ENCODE measurements at regions not wholly inside any gene's neighbourhood (a gene's known extent, or its start where the extent isn't known, plus 50 kb on each side); places are given as distances from the start of the nearest gene placed in this dataset.

- no peaks in the 10 kb centered on the region for H3K9me2 ChIP-seq (ENCODE audit: insufficient read depth)
- RAD21 ChIA-PET (ENCODE audit: low non-redundant PET in 1 of 2, low total read pairs in 2 of 2, uncharacterized antibody in 2 of 2, unreplicated experiment in 2 of 2): no interaction called here
- H3K4me2 ChIP-seq (ENCODE audit: low read length): no peak overlapping the region
- no peak for TF ChIP-seq JUND (IDR thresholded peaks at IDR 0.05)
- TF ChIP-seq MAX (IDR thresholded peaks at IDR 0.05): no peak
- no peak for TF ChIP-seq EZH2phosphoT487 (IDR thresholded peaks at IDR 0.05; ENCODE audit: borderline replicate concordance)
- TF ChIP-seq EGR1 (IDR thresholded peaks at IDR 0.05; ENCODE audit: low read depth): no peak
- TF ChIP-seq ZFX (IDR thresholded peaks at IDR 0.05): no peak
- TF ChIP-seq CEBPB (IDR thresholded peaks at IDR 0.05; ENCODE audit: low read depth): no peak
- no peak for TF ChIP-seq ELF1 (IDR thresholded peaks at IDR 0.05; ENCODE audit: borderline replicate concordance, low read depth)
- no peak for TF ChIP-seq ATF3 (IDR thresholded peaks at IDR 0.05)
- no peak for TF ChIP-seq SRF (IDR thresholded peaks at IDR 0.05; ENCODE audit: low read depth)
- TF ChIP-seq TCF7L2 (IDR thresholded peaks at IDR 0.05; ENCODE audit: borderline replicate concordance, extremely low read depth, insufficient read depth, insufficient read length): no peak
- TF ChIP-seq ZNF274 (IDR thresholded peaks at IDR 0.05; ENCODE audit: low read depth, low read length): no peak
- no peak for TF ChIP-seq YY1 (IDR thresholded peaks at IDR 0.05; ENCODE audit: extremely low read depth, insufficient replicate concordance, low read depth, low read length)
- DNase-seq (ENCODE audit: low read depth, low spot score) (no peak), ATAC-seq (no peak)
- no peaks in the 10 kb centered on the region for H4K20me1 ChIP-seq (ENCODE audit: insufficient read depth)
- no peaks in the 10 kb centered on the region for H3K27me3 ChIP-seq (ENCODE audit: insufficient read depth, low read length)
- CTCF ChIA-PET: no interaction called here
- H3K9ac ChIP-seq (ENCODE audit: low read length): no peak overlapping the region
- no peaks in the 10 kb centered on the region for H3K36me3 ChIP-seq (ENCODE audit: control insufficient read depth in 1 of 2, insufficient read depth in 2 of 2, low read length in 2 of 2)
- H3K27ac ChIP-seq (ENCODE audit: low read depth, low read length): no peak overlapping the region
- POLR2A ChIA-PET: no interaction called here
- no peaks in the 10 kb centered on the region for H3K79me2 ChIP-seq (ENCODE audit: insufficient read depth, low read length)
- no peaks in the 10 kb centered on the region for H3K4me1 ChIP-seq (ENCODE audit: control insufficient read depth in 1 of 2, insufficient read depth in 2 of 2, low read length in 2 of 2)
- H3K4me3 ChIP-seq (replicated peaks in 1 of 2; ENCODE audit: low read depth in 1 of 2, low read length in 2 of 2): no peak overlapping the region
- intact Hi-C loops (cut with micrococcal nuclease): no loop called here
- H2AFZ ChIP-seq (ENCODE audit: low read depth, low read length, poor library complexity, severe bottlenecking): no peak overlapping the region
- no TSS peak for BruUV-seq (replicated peaks)
- H3K9me3 ChIP-seq (ENCODE audit: control insufficient read depth in 1 of 2, insufficient read depth in 1 of 2, low read depth in 1 of 2, low read length in 2 of 2): no peaks in the 10 kb centered on the region
Measured at GRCh38 chr12:42992826-42993225, 403.3 kb upstream of the PRICKLE1 start.

GRCh38 chr12:42990387-42990786, 400.8 kb upstream of the PRICKLE1 start:
- no TSS peak for BruUV-seq (replicated peaks)
- TF ChIP-seq CTCF (IDR thresholded peaks at IDR 0.05 in 2 of 3, conservative IDR thresholded peaks at IDR 0.05 in 1 of 3; ENCODE audit: borderline replicate concordance in 1 of 3, insufficient read depth in 1 of 3, low read depth in 2 of 3, low read length in 2 of 3) (no peak), SP1 (IDR thresholded peaks at IDR 0.05; ENCODE audit: low read depth) (no peak), ZFX (IDR thresholded peaks at IDR 0.05) (no peak), ZNF274 (IDR thresholded peaks at IDR 0.05; ENCODE audit: low read depth, low read length) (no peak), SRF (IDR thresholded peaks at IDR 0.05; ENCODE audit: low read depth) (no peak), EZH2phosphoT487 (IDR thresholded peaks at IDR 0.05; ENCODE audit: borderline replicate concordance) (no peak), POLR2AphosphoS5 (IDR thresholded peaks at IDR 0.05; ENCODE audit: low read depth, low read length) (no peak), EGR1 (IDR thresholded peaks at IDR 0.05; ENCODE audit: low read depth) (no peak), SIN3A (IDR thresholded peaks at IDR 0.05; ENCODE audit: low read depth) (no peak), TCF7L2 (IDR thresholded peaks at IDR 0.05; ENCODE audit: borderline replicate concordance, extremely low read depth, insufficient read depth, insufficient read length) (no peak), YY1 (IDR thresholded peaks at IDR 0.05; ENCODE audit: extremely low read depth, insufficient replicate concordance, low read depth, low read length) (no peak), CBX3 (IDR thresholded peaks at IDR 0.05; ENCODE audit: low read depth) (no peak), FOSL1 (IDR thresholded peaks at IDR 0.05; ENCODE audit: low read depth) (no peak)
- Histone ChIP-seq H3K27me3 (ENCODE audit: insufficient read depth, low read length) (no peaks in the 10 kb centered on the region), H3K4me1 (ENCODE audit: control insufficient read depth in 1 of 2, insufficient read depth in 2 of 2, low read length in 2 of 2) (no peaks in the 10 kb centered on the region), H3K4me3 (replicated peaks in 1 of 2; ENCODE audit: low read depth in 1 of 2, low read length in 2 of 2) (no peak overlapping the region), H3K79me2 (ENCODE audit: insufficient read depth, low read length) (no peaks in the 10 kb centered on the region), H3K9me3 (ENCODE audit: control insufficient read depth in 1 of 2, insufficient read depth in 1 of 2, low read depth in 1 of 2, low read length in 2 of 2) (no peaks in the 10 kb centered on the region), H3K9me2 (ENCODE audit: insufficient read depth) (no peaks in the 10 kb centered on the region), H3K36me3 (ENCODE audit: control insufficient read depth in 1 of 2, insufficient read depth in 2 of 2, low read length in 2 of 2) (no peaks in the 10 kb centered on the region), H4K20me1 (ENCODE audit: insufficient read depth) (no peaks in the 10 kb centered on the region), H3K4me2 (ENCODE audit: low read length) (no peak overlapping the region), H3K27ac (ENCODE audit: low read depth, low read length) (no peak overlapping the region), H2AFZ (ENCODE audit: low read depth, low read length, poor library complexity, severe bottlenecking) (no peak overlapping the region), H3K9ac (ENCODE audit: low read length) (no peak overlapping the region)
- DNase-seq (ENCODE audit: low read depth, low spot score) (no peak), ATAC-seq (no peak)
- ChIA-PET CTCF (no interaction called here), POLR2A (no interaction called here), RAD21 (ENCODE audit: low non-redundant PET in 1 of 2, low total read pairs in 2 of 2, uncharacterized antibody in 2 of 2, unreplicated experiment in 2 of 2) (no interaction called here)
- intact Hi-C loops (cut with micrococcal nuclease): no loop called here
